ENCODE measurements at regions not wholly inside any gene's neighbourhood (a gene's known extent, or its start where the extent isn't known, plus 50 kb on each side); places are given as distances from the start of the nearest gene placed in this dataset.

DNA sequence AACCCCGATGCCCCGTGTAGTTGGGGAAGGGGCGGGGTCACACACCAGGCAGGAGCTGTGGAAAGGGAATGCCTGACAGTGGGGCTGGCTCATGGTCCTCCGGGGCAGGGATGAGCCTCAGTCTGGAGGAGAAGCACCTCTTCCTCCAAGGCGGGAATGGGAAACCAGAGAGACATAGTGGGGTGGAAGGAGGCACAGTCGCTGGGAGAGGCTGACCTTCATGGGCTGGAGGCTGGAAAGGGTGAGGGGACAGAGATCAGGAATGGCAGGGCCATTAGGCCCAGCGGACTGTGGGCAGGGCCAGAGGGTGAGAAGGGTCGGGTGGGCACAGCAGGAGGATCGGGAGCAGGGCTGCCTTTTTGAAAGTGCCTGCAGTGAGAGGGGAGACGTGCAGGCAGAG lies 65.8 kb upstream of the LINGO1 start:
- FAIRE-seq (no peak), DNase-seq (no peak)
- no peaks in the 10 kb centered on the region for H3K9me3 ChIP-seq (ENCODE audit: control insufficient read depth in 2 of 2, insufficient read depth in 1 of 2, low read depth in 1 of 2, low read length in 1 of 2)
- H3K4me3 ChIP-seq (ENCODE audit: low read depth in 1 of 3, low read length in 3 of 3) = no peak overlapping the region
- no peaks in the 10 kb centered on the region for H3K36me3 ChIP-seq (ENCODE audit: control insufficient read depth in 3 of 3, insufficient read depth in 2 of 3, low read depth in 1 of 3, low read length in 3 of 3)
- 56 to 63% (median 60%) methylated on average over 10 of the region's 10 CpGs for WGBS, 3 donors
- no peaks in the 10 kb centered on the region for H3K4me1 ChIP-seq (ENCODE audit: control insufficient read depth in 3 of 3, insufficient read depth in 2 of 3, low read depth in 1 of 3, low read length in 2 of 3)
- no peak overlapping the region for H3K27ac ChIP-seq (ENCODE audit: low read depth in 1 of 3, low read length in 2 of 3)
- peaks cover 0 to 14% (median 1%) of the 10 kb centered on the region in 3 donors for H3K27me3 ChIP-seq (ENCODE audit: control insufficient read depth in 3 of 3, insufficient read depth in 3 of 3, low read length in 3 of 3)

DNA sequence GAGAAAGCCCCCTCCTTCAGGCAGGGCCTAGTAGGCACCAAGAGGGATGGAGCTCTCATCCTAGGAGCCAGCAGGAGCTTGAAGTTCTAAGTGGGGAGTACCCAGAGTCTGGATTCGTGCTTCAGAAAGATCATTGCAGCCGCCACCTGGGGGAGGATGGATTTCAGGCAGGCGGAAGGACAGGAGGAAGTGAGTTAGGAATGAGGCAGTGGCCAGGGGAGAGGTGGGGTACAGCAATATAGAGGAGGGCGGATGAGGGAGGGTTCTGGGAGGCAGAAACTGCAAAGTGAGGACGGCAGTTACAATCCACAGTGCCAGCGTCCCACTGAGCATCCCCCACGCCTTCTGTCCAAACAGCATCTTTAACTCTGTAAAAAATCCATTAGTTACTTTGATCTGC lies 65.2 kb upstream of the LINGO1 start:
- Histone ChIP-seq H3K27ac (ENCODE audit: low read depth in 1 of 3, low read length in 2 of 3) (no peak overlapping the region), H3K36me3 (ENCODE audit: control insufficient read depth in 3 of 3, insufficient read depth in 2 of 3, low read depth in 1 of 3, low read length in 3 of 3) (no peaks in the 10 kb centered on the region), H3K9me3 (ENCODE audit: control insufficient read depth in 2 of 2, insufficient read depth in 1 of 2, low read depth in 1 of 2, low read length in 1 of 2) (no peaks in the 10 kb centered on the region), H3K4me3 (ENCODE audit: low read depth in 1 of 3, low read length in 3 of 3) (no peak overlapping the region), H3K4me1 (ENCODE audit: control insufficient read depth in 3 of 3, insufficient read depth in 2 of 3, low read depth in 1 of 3, low read length in 2 of 3) (no peaks in the 10 kb centered on the region), H3K27me3 (ENCODE audit: control insufficient read depth in 3 of 3, insufficient read depth in 3 of 3, low read length in 3 of 3) (peaks cover 0 to 14% (median 1%) of the 10 kb centered on the region in 3 donors)
- DNase-seq (no peak), FAIRE-seq (no peak)
- WGBS, 3 donors = 45 to 50% (median 48%) methylated on average over 7 of the region's 7 CpGs

DNA sequence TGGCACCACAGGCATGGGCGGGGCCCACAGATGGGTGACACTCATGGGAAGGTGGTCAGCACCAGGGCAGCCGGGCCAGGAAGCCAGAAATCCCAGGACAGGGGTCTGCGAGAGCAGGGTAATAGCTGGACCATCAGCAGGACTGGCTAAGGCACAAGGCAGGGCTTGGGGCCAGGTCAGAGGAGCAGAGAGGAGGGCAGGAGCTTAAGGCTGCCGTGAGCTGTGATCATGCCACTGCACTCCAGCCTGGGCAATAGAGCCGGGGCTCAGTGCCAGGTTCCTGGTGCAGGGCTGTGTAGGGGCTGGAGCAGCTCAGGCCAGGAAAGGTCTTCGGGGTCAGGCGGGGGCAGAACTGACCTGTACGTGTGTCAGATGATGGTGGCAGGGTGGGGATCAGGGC lies 64.2 kb upstream of the LINGO1 start:
- H3K4me1 ChIP-seq (ENCODE audit: control insufficient read depth in 3 of 3, insufficient read depth in 2 of 3, low read depth in 1 of 3, low read length in 2 of 3) = no peaks in the 10 kb centered on the region
- no peaks in the 10 kb centered on the region for H3K36me3 ChIP-seq (ENCODE audit: control insufficient read depth in 3 of 3, insufficient read depth in 2 of 3, low read depth in 1 of 3, low read length in 3 of 3)
- WGBS, 3 donors = 61 to 76% (median 68%) methylated on average over 8 of the region's 8 CpGs
- H3K27ac ChIP-seq (ENCODE audit: low read depth in 1 of 3, low read length in 2 of 3) = no peak overlapping the region
- H3K27me3 ChIP-seq (ENCODE audit: control insufficient read depth in 3 of 3, insufficient read depth in 3 of 3, low read length in 3 of 3) = peaks cover 0 to 17% (median 1%) of the 10 kb centered on the region in 3 donors
- no peak overlapping the region for H3K4me3 ChIP-seq (ENCODE audit: low read depth in 1 of 3, low read length in 3 of 3)
- FAIRE-seq (no peak), DNase-seq (no peak)
- H3K9me3 ChIP-seq (ENCODE audit: control insufficient read depth in 2 of 2, insufficient read depth in 1 of 2, low read depth in 1 of 2, low read length in 1 of 2) = no peaks in the 10 kb centered on the region

DNA sequence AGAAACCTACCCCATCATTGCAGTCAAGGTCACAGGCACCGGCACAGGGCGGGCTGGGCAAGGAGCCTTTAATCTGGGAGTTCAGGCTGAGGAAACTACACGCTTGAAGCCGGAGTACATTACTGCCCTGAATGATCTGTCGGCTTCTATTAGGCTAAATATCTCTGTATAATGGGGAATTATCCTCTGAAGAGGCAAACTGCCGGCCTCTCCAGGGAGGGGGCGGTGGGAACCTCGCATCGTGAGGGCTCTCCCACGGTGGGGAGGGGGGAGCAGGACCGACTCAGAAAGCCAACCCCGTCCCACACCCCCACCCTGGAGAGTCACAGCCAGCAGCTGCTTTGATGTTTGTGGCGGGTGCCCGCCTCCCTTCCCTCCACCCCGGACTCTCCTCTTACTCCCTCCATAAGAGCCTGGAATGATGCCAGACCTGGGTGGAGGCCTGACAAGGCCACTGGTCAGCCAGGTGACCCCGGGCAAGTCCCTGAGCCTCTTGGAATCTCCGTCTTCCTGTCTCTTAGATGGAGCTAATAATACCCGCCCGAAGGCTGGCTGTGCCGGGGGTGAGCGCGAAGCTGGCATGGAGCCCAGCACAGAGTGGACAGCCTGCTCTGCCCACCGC lies 63.4 kb upstream of the LINGO1 start:
- DNase-seq = no peak
- no peak for FAIRE-seq
- H3K4me1 ChIP-seq (ENCODE audit: control insufficient read depth in 3 of 3, insufficient read depth in 2 of 3, low read depth in 1 of 3, low read length in 2 of 3) = no peaks in the 10 kb centered on the region
- no peak overlapping the region for H3K4me3 ChIP-seq (ENCODE audit: low read depth in 1 of 3, low read length in 3 of 3)
- peaks cover 0 to 23% (median 1%) of the 10 kb centered on the region in 3 donors for H3K27me3 ChIP-seq (ENCODE audit: control insufficient read depth in 3 of 3, insufficient read depth in 3 of 3, low read length in 3 of 3)
- H3K36me3 ChIP-seq (ENCODE audit: control insufficient read depth in 3 of 3, insufficient read depth in 2 of 3, low read depth in 1 of 3, low read length in 3 of 3) = no peaks in the 10 kb centered on the region
- 26 to 40% (median 36%) methylated on average over 22 to 23 of the region's 23 CpGs for WGBS, 3 donors
- no peak overlapping the region for H3K27ac ChIP-seq (ENCODE audit: low read depth in 1 of 3, low read length in 2 of 3)
- H3K9me3 ChIP-seq (ENCODE audit: control insufficient read depth in 2 of 2, insufficient read depth in 1 of 2, low read depth in 1 of 2, low read length in 1 of 2) = no peaks in the 10 kb centered on the region

DNA sequence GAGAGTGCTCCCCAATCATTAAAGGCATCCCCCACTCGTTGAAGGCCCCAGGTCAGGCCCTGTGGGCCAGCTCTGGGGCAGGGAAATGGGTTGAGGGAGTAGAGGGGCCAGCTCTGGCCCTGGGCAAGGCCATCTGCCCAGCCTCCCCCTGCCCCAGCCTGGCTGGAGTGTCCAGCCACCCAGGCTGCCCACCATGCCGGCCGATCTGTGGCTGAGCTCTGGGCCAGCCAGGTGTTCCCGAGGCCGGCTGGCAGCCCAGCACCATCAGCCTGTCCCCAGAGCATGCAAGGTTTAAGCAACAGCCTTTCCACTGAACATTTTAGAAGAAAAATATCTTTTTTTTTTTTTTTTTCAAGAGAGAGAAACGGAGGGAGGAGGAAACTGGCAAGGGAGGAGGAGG lies 62.8 kb upstream of the LINGO1 start:
- H3K4me1 ChIP-seq (ENCODE audit: control insufficient read depth in 3 of 3, insufficient read depth in 2 of 3, low read depth in 1 of 3, low read length in 2 of 3) = no peaks in the 10 kb centered on the region
- no peaks in the 10 kb centered on the region for H3K36me3 ChIP-seq (ENCODE audit: control insufficient read depth in 3 of 3, insufficient read depth in 2 of 3, low read depth in 1 of 3, low read length in 3 of 3)
- no peak overlapping the region for H3K4me3 ChIP-seq (ENCODE audit: low read depth in 1 of 3, low read length in 3 of 3)
- H3K9me3 ChIP-seq (ENCODE audit: control insufficient read depth in 2 of 2, insufficient read depth in 1 of 2, low read depth in 1 of 2, low read length in 1 of 2) = no peaks in the 10 kb centered on the region
- no peak overlapping the region for H3K27ac ChIP-seq (ENCODE audit: low read depth in 1 of 3, low read length in 2 of 3)
- DNase-seq (no peak), FAIRE-seq (no peak)
- H3K27me3 ChIP-seq (ENCODE audit: control insufficient read depth in 3 of 3, insufficient read depth in 3 of 3, low read length in 3 of 3) = peaks cover under 1 to 23% (median 1%) of the 10 kb centered on the region in 3 donors
- 54 to 62% (median 57%) methylated on average over 6 of the region's 6 CpGs for WGBS, 3 donors

DNA sequence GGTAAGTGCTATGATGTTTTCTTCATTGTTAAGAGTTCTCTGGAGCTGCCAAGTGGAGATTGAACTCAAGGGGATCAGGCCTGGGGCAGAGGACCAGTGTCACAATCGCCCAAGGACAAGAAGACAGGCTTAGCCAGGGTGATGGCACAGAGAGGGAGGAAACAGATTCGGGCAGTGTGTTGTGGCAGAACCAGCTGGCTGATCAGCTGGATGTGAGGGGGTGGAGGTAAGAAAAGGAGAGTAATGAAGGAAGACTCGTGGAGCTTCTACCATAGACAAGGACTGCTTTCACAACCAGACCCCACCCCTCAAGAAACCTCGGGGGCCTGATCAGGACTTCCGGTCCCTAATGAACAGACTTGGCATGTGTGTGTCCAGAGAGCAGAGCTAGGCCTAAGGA lies 60.9 kb upstream of the LINGO1 start:
- H3K27me3 ChIP-seq (ENCODE audit: control insufficient read depth in 3 of 3, insufficient read depth in 3 of 3, low read length in 3 of 3) = peaks cover 1 to 28% (median 2%) of the 10 kb centered on the region in 3 donors
- no peaks in the 10 kb centered on the region for H3K4me1 ChIP-seq (ENCODE audit: control insufficient read depth in 3 of 3, insufficient read depth in 2 of 3, low read depth in 1 of 3, low read length in 2 of 3)
- H3K9me3 ChIP-seq (ENCODE audit: control insufficient read depth in 2 of 2, insufficient read depth in 1 of 2, low read depth in 1 of 2, low read length in 1 of 2) = no peaks in the 10 kb centered on the region
- 55 to 69% (median 57%) methylated on average over 5 of the region's 5 CpGs for WGBS, 3 donors
- FAIRE-seq (no peak), DNase-seq (no peak)
- no peaks in the 10 kb centered on the region for H3K36me3 ChIP-seq (ENCODE audit: control insufficient read depth in 3 of 3, insufficient read depth in 2 of 3, low read depth in 1 of 3, low read length in 3 of 3)
- H3K27ac ChIP-seq (ENCODE audit: low read depth in 1 of 3, low read length in 2 of 3) = no peak overlapping the region
- no peak overlapping the region for H3K4me3 ChIP-seq (ENCODE audit: low read depth in 1 of 3, low read length in 3 of 3)

DNA sequence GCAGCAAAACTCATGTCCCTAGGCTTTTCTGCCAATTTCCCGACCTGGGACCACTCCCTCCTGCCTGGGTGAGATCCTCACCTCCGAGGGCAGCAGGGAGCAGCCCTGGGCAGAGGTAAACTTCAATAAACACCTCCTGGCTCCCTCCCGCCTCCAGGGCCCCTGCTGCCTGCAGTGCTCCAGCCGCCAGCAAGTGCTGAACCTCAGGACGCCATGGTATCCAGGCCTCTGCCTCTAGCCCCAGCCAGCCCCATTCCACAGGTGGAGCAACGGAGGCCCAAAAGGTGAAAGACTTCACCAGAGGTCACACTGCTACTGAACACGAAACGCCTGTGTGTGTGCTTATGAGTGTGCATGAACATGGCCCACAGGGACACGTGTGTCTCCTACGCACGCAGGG lies 59.9 kb upstream of the LINGO1 start:
- FAIRE-seq = no peak

DNA sequence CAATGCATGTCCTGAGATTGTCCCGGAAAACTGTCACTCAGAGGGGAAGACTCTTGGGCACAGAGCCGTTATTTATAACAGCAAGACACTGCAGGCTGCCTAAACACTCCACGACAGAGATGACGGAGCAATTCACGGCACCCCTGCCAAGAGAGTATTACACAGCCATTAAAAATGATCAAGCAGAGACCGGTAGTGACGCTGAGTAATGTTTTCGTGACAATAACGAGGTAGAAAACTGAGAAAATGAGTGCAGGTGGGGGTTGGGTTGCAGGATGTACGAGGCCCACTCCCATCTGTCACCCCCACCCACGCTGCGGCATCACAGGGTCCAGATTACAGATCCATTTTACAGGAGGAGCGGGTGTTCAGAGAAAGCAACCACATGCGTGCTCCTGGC lies 58.9 kb upstream of the LINGO1 start:
- 72 to 77% (median 73%) methylated on average over 14 of the region's 14 CpGs for WGBS, 3 donors
- FAIRE-seq = no peak

More for the DNA sequence above, 59.9 kb upstream of the LINGO1 start:
- Histone ChIP-seq H3K4me3 (ENCODE audit: low read depth in 1 of 3, low read length in 3 of 3) (no peak overlapping the region), H3K9me3 (ENCODE audit: control insufficient read depth in 2 of 2, insufficient read depth in 1 of 2, low read depth in 1 of 2, low read length in 1 of 2) (no peaks in the 10 kb centered on the region), H3K27me3 (ENCODE audit: control insufficient read depth in 3 of 3, insufficient read depth in 3 of 3, low read length in 3 of 3) (peaks cover 1 to 23% (median 2%) of the 10 kb centered on the region in 3 donors), H3K4me1 (ENCODE audit: control insufficient read depth in 3 of 3, insufficient read depth in 2 of 3, low read depth in 1 of 3, low read length in 2 of 3) (no peaks in the 10 kb centered on the region), H3K36me3 (ENCODE audit: control insufficient read depth in 3 of 3, insufficient read depth in 2 of 3, low read depth in 1 of 3, low read length in 3 of 3) (no peaks in the 10 kb centered on the region), H3K27ac (ENCODE audit: low read depth in 1 of 3, low read length in 2 of 3) (no peak overlapping the region)
- WGBS, 3 donors = 55 to 59% (median 59%) methylated on average over 11 of the region's 11 CpGs
- no peak for DNase-seq

DNA sequence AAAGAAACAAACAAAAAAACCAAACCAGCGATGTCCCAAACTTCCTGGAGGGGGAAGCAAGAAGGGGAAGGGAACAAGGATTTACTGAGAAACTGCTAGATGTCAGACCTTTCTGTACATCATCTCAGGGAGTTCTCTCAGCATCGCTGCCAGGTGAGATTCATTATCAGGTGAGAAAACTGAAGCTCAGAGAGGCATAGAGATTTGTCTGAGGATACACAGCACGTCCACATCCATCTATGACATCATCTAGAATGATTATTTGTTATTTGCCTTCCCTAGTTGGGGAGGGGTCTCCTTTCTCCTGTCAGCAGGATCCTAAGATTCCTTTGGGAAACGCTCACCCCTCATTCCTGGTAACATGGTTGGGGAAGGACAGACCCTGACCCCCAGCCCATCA lies 57.1 kb upstream of the LINGO1 start:
- WGBS, 3 donors = 45 to 71% (median 69%) methylated on average over 4 of the region's 4 CpGs
- Histone ChIP-seq H3K4me1 (ENCODE audit: control insufficient read depth in 3 of 3, insufficient read depth in 2 of 3, low read depth in 1 of 3, low read length in 2 of 3) (no peaks in the 10 kb centered on the region), H3K9me3 (ENCODE audit: control insufficient read depth in 2 of 2, insufficient read depth in 1 of 2, low read depth in 1 of 2, low read length in 1 of 2) (no peaks in the 10 kb centered on the region), H3K27me3 (ENCODE audit: control insufficient read depth in 3 of 3, insufficient read depth in 3 of 3, low read length in 3 of 3) (peaks cover 0 to 13% (median 2%) of the 10 kb centered on the region in 3 donors), H3K36me3 (ENCODE audit: control insufficient read depth in 3 of 3, insufficient read depth in 2 of 3, low read depth in 1 of 3, low read length in 3 of 3) (no peaks in the 10 kb centered on the region), H3K4me3 (ENCODE audit: low read depth in 1 of 3, low read length in 3 of 3) (no peak overlapping the region), H3K27ac (ENCODE audit: low read depth in 1 of 3, low read length in 2 of 3) (no peak overlapping the region)
- FAIRE-seq (no peak), DNase-seq (no peak)

More for the DNA sequence above, 58.9 kb upstream of the LINGO1 start:
- H3K27ac ChIP-seq (ENCODE audit: low read depth in 1 of 3, low read length in 2 of 3) = no peak overlapping the region
- no peak overlapping the region for H3K4me3 ChIP-seq (ENCODE audit: low read depth in 1 of 3, low read length in 3 of 3)
- H3K36me3 ChIP-seq (ENCODE audit: control insufficient read depth in 3 of 3, insufficient read depth in 2 of 3, low read depth in 1 of 3, low read length in 3 of 3) = no peaks in the 10 kb centered on the region
- H3K4me1 ChIP-seq (ENCODE audit: control insufficient read depth in 3 of 3, insufficient read depth in 2 of 3, low read depth in 1 of 3, low read length in 2 of 3) = no peaks in the 10 kb centered on the region
- H3K9me3 ChIP-seq (ENCODE audit: control insufficient read depth in 2 of 2, insufficient read depth in 1 of 2, low read depth in 1 of 2, low read length in 1 of 2) = no peaks in the 10 kb centered on the region
- DNase-seq = no peak
- H3K27me3 ChIP-seq (ENCODE audit: control insufficient read depth in 3 of 3, insufficient read depth in 3 of 3, low read length in 3 of 3) = peaks cover 1 to 18% (median 2%) of the 10 kb centered on the region in 3 donors
